Fibroblast of lung (primary cell): ENCODE measurements at regions not wholly inside any gene's neighbourhood (a gene's known extent, or its start where the extent isn't known, plus 50 kb on each side); places are given as distances from the start of the nearest gene placed in this dataset.

Experiments used
- EZH2 ChIP-seq: IDR thresholded peaks from 2 replicates; pipeline ENCODE4 v1.5.1; 2012; ENCODE audit warnings: low read length, control low read depth, mild to moderate bottlenecking; ENCODE audit errors: missing control alignments
- TF ChIP-seq, protein P1 (sequence below), 2 donors: IDR thresholded peaks in 1 of 2; conservative IDR thresholded peaks in 1 of 2; 1 replicate in 1 of 2; 2 replicates in 1 of 2; pipeline ENCODE4 v1.5.1; 2011 to 2012; ENCODE audit warnings: low read length in 2 of 2, control low read depth in 1 of 2, inconsistent platforms in 1 of 2, low read depth in 1 of 2, mild to moderate bottlenecking in 1 of 2

DNA sequence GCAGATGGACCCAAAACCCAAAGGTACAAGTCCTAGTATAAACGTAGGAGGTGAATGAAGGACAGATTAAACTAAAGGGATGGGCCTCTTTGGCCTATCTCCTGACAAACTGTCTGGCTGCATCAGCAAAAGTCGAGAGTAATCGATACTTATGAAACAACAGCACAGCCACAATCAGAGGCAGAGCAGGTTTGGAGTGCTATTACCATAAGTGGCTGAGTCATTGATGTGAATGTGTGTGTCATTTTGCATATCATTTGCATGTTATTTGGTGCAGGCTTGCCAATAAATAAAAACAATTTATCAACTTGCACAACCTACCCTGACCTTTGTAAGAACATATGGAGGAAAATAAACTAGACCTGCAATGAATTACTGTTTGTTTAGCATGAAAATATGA lies 283.1 kb downstream of the NUF2 start:
- TF ChIP-seq EZH2, result no peak
- TF ChIP-seq, protein P1, sequence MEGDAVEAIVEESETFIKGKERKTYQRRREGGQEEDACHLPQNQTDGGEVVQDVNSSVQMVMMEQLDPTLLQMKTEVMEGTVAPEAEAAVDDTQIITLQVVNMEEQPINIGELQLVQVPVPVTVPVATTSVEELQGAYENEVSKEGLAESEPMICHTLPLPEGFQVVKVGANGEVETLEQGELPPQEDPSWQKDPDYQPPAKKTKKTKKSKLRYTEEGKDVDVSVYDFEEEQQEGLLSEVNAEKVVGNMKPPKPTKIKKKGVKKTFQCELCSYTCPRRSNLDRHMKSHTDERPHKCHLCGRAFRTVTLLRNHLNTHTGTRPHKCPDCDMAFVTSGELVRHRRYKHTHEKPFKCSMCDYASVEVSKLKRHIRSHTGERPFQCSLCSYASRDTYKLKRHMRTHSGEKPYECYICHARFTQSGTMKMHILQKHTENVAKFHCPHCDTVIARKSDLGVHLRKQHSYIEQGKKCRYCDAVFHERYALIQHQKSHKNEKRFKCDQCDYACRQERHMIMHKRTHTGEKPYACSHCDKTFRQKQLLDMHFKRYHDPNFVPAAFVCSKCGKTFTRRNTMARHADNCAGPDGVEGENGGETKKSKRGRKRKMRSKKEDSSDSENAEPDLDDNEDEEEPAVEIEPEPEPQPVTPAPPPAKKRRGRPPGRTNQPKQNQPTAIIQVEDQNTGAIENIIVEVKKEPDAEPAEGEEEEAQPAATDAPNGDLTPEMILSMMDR (conservative IDR thresholded peaks at IDR 0.05 in 1 of 2, IDR thresholded peaks at IDR 0.05 in 1 of 2; ENCODE audit: low read depth in 1 of 2, low read length in 2 of 2), result no peak
